Stimulated activated CD8-positive, alpha-beta memory T cell treated with anti-CD3 and anti-CD28 coated beads, Interleukin-4, amount 100 ng/mL, for 1 hour (primary cell): ENCODE measurements at regions not wholly inside any gene's neighbourhood (a gene's known extent, or its start where the extent isn't known, plus 50 kb on each side); places are given as distances from the start of the nearest gene placed in this dataset.
A peak's percentile ranks its signal among the peaks of the same experiment; 100 is the strongest.

Experiments used
- DNase-seq, 2 donors: peaks; one replicate each; pipeline ENCODE4 v3.0.0-alpha.2; 2020; ENCODE audit warnings: low read depth in 2 of 2, low spot score in 1 of 2

- DNase-seq, result no peak
Observed at GRCh38 chr10:46227936-46228562, 58.7 kb upstream of the ANTXRL start.

- peak; percentile 18 to 21 for DNase-seq
Observed at GRCh38 chr10:46228563-46229071, 58.2 kb upstream of the ANTXRL start.

GRCh38 chr10:46229144-46229563, 57.6 kb upstream of the ANTXRL start:
- DNase-seq, result no peak

- DNase-seq, result no peak
Observed at GRCh38 chr10:46230615-46231014, 56.2 kb upstream of the ANTXRL start.

- no peak for DNase-seq
Observed at GRCh38 chr10:46231087-46231486, 55.7 kb upstream of the ANTXRL start.

GRCh38 chr10:46232084-46232483, 54.7 kb upstream of the ANTXRL start:
- no peak for DNase-seq

- DNase-seq, result no peak
Observed at GRCh38 chr10:46232666-46233065, 54.1 kb upstream of the ANTXRL start.

- no peak for DNase-seq
Observed at GRCh38 chr10:46233181-46233580, 53.6 kb upstream of the ANTXRL start.

- no peak for DNase-seq
Observed at GRCh38 chr10:46234026-46234425, 52.8 kb upstream of the ANTXRL start.

GRCh38 chr10:46234431-46235060, 52.3 kb upstream of the ANTXRL start:
- DNase-seq, result no peak

GRCh38 chr10:46235705-46236545, 50.9 kb upstream of the ANTXRL start:
- DNase-seq, result no peak

GRCh38 chr10:46236546-46236887, 50.3 kb upstream of the ANTXRL start:
- DNase-seq, result no peak

GRCh38 chr10:46236941-46237681, 49.7 kb upstream of the ANTXRL start:
- no peak for DNase-seq
